GM23338 (cell line): ENCODE measurements at regions not wholly inside any gene's neighbourhood (a gene's known extent, or its start where the extent isn't known, plus 50 kb on each side); places are given as distances from the start of the nearest gene placed in this dataset.

Source experiments
- CREB1 ChIP-seq: fragments of 250-450 bp; sonication (Bioruptor Pico); IDR thresholded peaks from 2 replicates; pipeline ENCODE4 v1.5.0; 2020; ENCODE audit warnings: low read depth, mild to moderate bottlenecking, moderate library complexity
- CTCF ChIP-seq, 2 experiments: fragments of 200-600 bp in 1 of 2; sonication (generic) in 1 of 2; conservative IDR thresholded peaks; 2 replicates each; pipeline versions ENCODE4 v1.5.1 to v1.6.1; 2016 to 2017; ENCODE audit warnings: antibody characterized with exemption in 2 of 2, low read depth in 2 of 2, mild to moderate bottlenecking in 2 of 2, moderate library complexity in 1 of 2
- EZH2 ChIP-seq: fragments of 200-600 bp; sonication (generic); IDR thresholded peaks from one replicate; pipeline ENCODE4 v1.8.0; 2017; ENCODE audit warnings: antibody characterized with exemption, mild to moderate bottlenecking, low read depth; ENCODE audit not compliant: unreplicated experiment
- POLR2AphosphoS5 ChIP-seq: IDR thresholded peaks from 2 replicates; pipeline ENCODE4 v1.6.1; 2016; ENCODE audit warnings: antibody characterized with exemption, low read depth
- REST ChIP-seq: IDR thresholded peaks from one replicate; pipeline ENCODE4 v1.6.1; 2018; ENCODE audit warnings: antibody characterized with exemption; ENCODE audit not compliant: unreplicated experiment
- STAT1 ChIP-seq: IDR thresholded peaks from one replicate; pipeline ENCODE4 v1.6.1; 2016; ENCODE audit warnings: antibody characterized with exemption; ENCODE audit not compliant: unreplicated experiment

- TF ChIP-seq CTCF (conservative IDR thresholded peaks at IDR 0.05; ENCODE audit: low read depth in 2 of 2) = no peak
- no peak for TF ChIP-seq REST
- TF ChIP-seq CREB1 (CRISPR knock-in tag) = no peak
- TF ChIP-seq POLR2AphosphoS5 = no peak
- TF ChIP-seq STAT1 = no peak
- TF ChIP-seq EZH2 = no peak
Observed at GRCh38 chr4:149247164-149247563, 568.5 kb downstream of the IQCM start.
